ENCODE measurements at regions not wholly inside any gene's neighbourhood (a gene's known extent, or its start where the extent isn't known, plus 50 kb on each side); places are given as distances from the start of the nearest gene placed in this dataset.

- TF ChIP-seq ZBTB40 (IDR thresholded peaks at IDR 0.05), result no peak
- TF ChIP-seq ZBTB40 (CRISPR knock-in tag; IDR thresholded peaks at IDR 0.05), result peak; percentile 93
- no peak for TF ChIP-seq HMG20B (CRISPR knock-in tag; conservative IDR thresholded peaks at IDR 0.05)
- TF ChIP-seq, protein P1, sequence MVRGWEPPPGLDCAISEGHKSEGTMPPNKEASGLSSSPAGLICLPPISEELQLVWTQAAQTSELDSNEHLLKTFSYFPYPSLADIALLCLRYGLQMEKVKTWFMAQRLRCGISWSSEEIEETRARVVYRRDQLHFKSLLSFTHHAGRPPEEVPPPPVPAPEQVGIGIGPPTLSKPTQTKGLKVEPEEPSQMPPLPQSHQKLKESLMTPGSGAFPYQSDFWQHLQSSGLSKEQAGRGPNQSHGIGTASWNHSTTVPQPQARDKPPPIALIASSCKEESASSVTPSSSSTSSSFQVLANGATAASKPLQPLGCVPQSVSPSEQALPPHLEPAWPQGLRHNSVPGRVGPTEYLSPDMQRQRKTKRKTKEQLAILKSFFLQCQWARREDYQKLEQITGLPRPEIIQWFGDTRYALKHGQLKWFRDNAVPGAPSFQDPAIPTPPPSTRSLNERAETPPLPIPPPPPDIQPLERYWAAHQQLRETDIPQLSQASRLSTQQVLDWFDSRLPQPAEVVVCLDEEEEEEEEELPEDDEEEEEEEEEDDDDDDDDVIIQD (CRISPR knock-in tag; IDR thresholded peaks at IDR 0.05; ENCODE audit: low read depth), result peak; percentile 15
- no peak; the same call in 1 of the 2 replicates for TF ChIP-seq HNF4G (IDR thresholded peaks at IDR 0.05; ENCODE audit: borderline replicate concordance, low read depth, low read length)
- no peak for TF ChIP-seq HNF4G (CRISPR knock-in tag; IDR thresholded peaks at IDR 0.05; ENCODE audit: borderline replicate concordance, low read depth)
- TF ChIP-seq FOXO4 (CRISPR knock-in tag; conservative IDR thresholded peaks at IDR 0.05), result peak; percentile 87; the same call in 1 of the 2 replicates
- TF ChIP-seq ZNF326 (CRISPR knock-in tag; IDR thresholded peaks at IDR 0.05; ENCODE audit: borderline replicate concordance), result no peak
- no peak for TF ChIP-seq CAMTA2 (CRISPR knock-in tag; IDR thresholded peaks at IDR 0.05; ENCODE audit: borderline replicate concordance)
- peak; percentile 71 for TF ChIP-seq ZNF609 (CRISPR knock-in tag; IDR thresholded peaks at IDR 0.05; ENCODE audit: borderline replicate concordance)
Observed at GRCh38 chr6:27809939-27810767, 102.0 kb downstream of the OR2B2 start (continued).

Measured in HepG2 (cell line).